IMR-90 (cell line): ENCODE measurements at regions not wholly inside any gene's neighbourhood (a gene's known extent, or its start where the extent isn't known, plus 50 kb on each side); places are given as distances from the start of the nearest gene placed in this dataset.

Experiments
- ATAC-seq: fragments of 200-7000 bp; cut with Tn5 transposase; 2 replicates; pipeline ENCODE4 v1.9.1; 2020; ENCODE audit warnings: low read depth, mild to moderate bottlenecking, moderate library complexity
- BruUV-seq: library from RNA; stranded (reverse); fragments of 400-500 nt; replicated peaks from 2 replicates; lab custom pipeline; 2021; lab: Mats Ljungman, UMichigan
- CTCF ChIA-PET: fragments of 300-600 bp; formaldehyde crosslinking; extraction: SDS; loops from one replicate; lab custom pipeline; 2021; ENCODE audit warnings: antibody characterized with exemption; lab: Yijun Ruan, JAX
- POLR2A ChIA-PET: fragments of 300-600 bp; sonication (Branson Sonifier 250); formaldehyde crosslinking; loops from one replicate; lab custom pipeline; 2022; ENCODE audit warnings: antibody characterized with exemption; ENCODE audit not compliant: unreplicated experiment; lab: Charles Lee
- DNase-seq: peaks from one replicate; pipeline ENCODE4 v3.0.0; 2013
- H2AFZ ChIP-seq: replicated peaks from 2 replicates; pipeline ENCODE3; 2013; ENCODE audit warnings: low read length, mild to moderate bottlenecking; ENCODE audit not compliant: poor library complexity
- H2AK5ac ChIP-seq: 2 replicates; pipeline ENCODE4 v1.6.1; 2013; ENCODE audit warnings: low read depth, low read length, inconsistent platforms
- H2AK9ac ChIP-seq: replicated peaks from 2 replicates; pipeline ENCODE3; 2013; ENCODE audit warnings: mild to moderate bottlenecking, low read depth, low read length, moderate library complexity; ENCODE audit not compliant: poor library complexity
- H2BK120ac ChIP-seq: 2 replicates; pipeline ENCODE4 v1.6.1; 2013; ENCODE audit warnings: low read depth, low read length, inconsistent platforms
- H2BK15ac ChIP-seq: 3 replicates; pipeline ENCODE4 v1.6.1; 2013; ENCODE audit warnings: low read depth, low read length, inconsistent platforms
- H2BK20ac ChIP-seq: 2 replicates; pipeline ENCODE4 v1.6.1; 2013; ENCODE audit warnings: low read depth, mild to moderate bottlenecking, inconsistent platforms, low read length, moderate library complexity
- H2BK5ac ChIP-seq: 2 replicates; pipeline ENCODE4 v1.6.1; 2013; ENCODE audit warnings: mild to moderate bottlenecking, low read depth, low read length, inconsistent platforms; ENCODE audit not compliant: poor library complexity, severe bottlenecking
- H3K14ac ChIP-seq: replicated peaks from 2 replicates; pipeline ENCODE4 v1.6.1; 2013; ENCODE audit warnings: low read depth, low read length, inconsistent platforms
- H3K18ac ChIP-seq: 2 replicates; pipeline ENCODE4 v1.6.1; 2013; ENCODE audit warnings: low read depth, low read length, control low read depth
- H3K23ac ChIP-seq: 2 replicates; pipeline ENCODE4 v1.6.1; 2013; ENCODE audit warnings: low read depth, low read length, inconsistent platforms
- H3K27ac ChIP-seq: 2 replicates; pipeline ENCODE4 v1.5.1; 2013; ENCODE audit warnings: mild to moderate bottlenecking, control low read depth, low read length; ENCODE audit not compliant: insufficient read depth
- H3K27me3 ChIP-seq: 2 replicates; pipeline ENCODE4 v1.6.1; 2013; ENCODE audit warnings: low read length; ENCODE audit not compliant: control insufficient read depth, insufficient read depth
- H3K36me3 ChIP-seq: 2 replicates; pipeline ENCODE4 v1.6.1; 2013; ENCODE audit warnings: low read length, mixed read lengths; ENCODE audit not compliant: control insufficient read depth, insufficient read depth
- H3K4ac ChIP-seq: 2 replicates; pipeline ENCODE4 v1.6.1; 2013; ENCODE audit warnings: low read depth, low read length, inconsistent platforms
- H3K4me1 ChIP-seq: 2 replicates; pipeline ENCODE4 v1.6.1; 2013; ENCODE audit warnings: low read length, mixed read lengths; ENCODE audit not compliant: control insufficient read depth, insufficient read depth
- H3K4me2 ChIP-seq: 2 replicates; pipeline ENCODE4 v1.6.1; 2013; ENCODE audit warnings: low read depth, mild to moderate bottlenecking, control low read depth, low read length, moderate library complexity
- H3K4me3 ChIP-seq: 2 replicates; pipeline ENCODE4 v1.5.1; 2013; ENCODE audit warnings: low read depth, mild to moderate bottlenecking, control low read depth, low read length, moderate library complexity; ENCODE audit not compliant: insufficient read depth
- H3K56ac ChIP-seq: 2 replicates; pipeline ENCODE4 v1.6.1; 2013; ENCODE audit warnings: low read length, inconsistent platforms; ENCODE audit not compliant: insufficient read depth; ENCODE audit errors: extremely low read depth
- H3K79me1 ChIP-seq, 2 experiments: 2 replicates each; pipeline ENCODE4 v1.6.1; 2013; ENCODE audit warnings: low read length in 2 of 2, inconsistent platforms in 1 of 2, low read depth in 1 of 2
- H3K9ac ChIP-seq: 2 replicates; pipeline ENCODE4 v1.6.1; 2013; ENCODE audit warnings: low read depth, low read length, control low read depth
- H3K9me1 ChIP-seq: 2 replicates; pipeline ENCODE4 v1.6.1; 2013; ENCODE audit warnings: low read length, inconsistent platforms; ENCODE audit not compliant: insufficient read depth
- H3K9me3 ChIP-seq: 2 replicates; pipeline ENCODE4 v1.6.1; 2013; ENCODE audit warnings: low read length; ENCODE audit not compliant: control insufficient read depth, insufficient read depth
- H4K20me1 ChIP-seq: 2 replicates; pipeline ENCODE4 v1.6.1; 2013; ENCODE audit warnings: low read length, inconsistent platforms; ENCODE audit not compliant: insufficient read depth
- H4K5ac ChIP-seq: 2 replicates; pipeline ENCODE4 v1.6.1; 2013; ENCODE audit warnings: mild to moderate bottlenecking, low read depth, low read length, control low read depth
- H4K8ac ChIP-seq, 2 experiments: 2 replicates each; pipeline ENCODE4 v1.6.1; 2013; ENCODE audit warnings: low read depth in 2 of 2, low read length in 2 of 2, control low read depth in 1 of 2, inconsistent platforms in 1 of 2
- H4K91ac ChIP-seq: 2 replicates; pipeline ENCODE4 v1.6.1; 2013; ENCODE audit warnings: low read depth, low read length, inconsistent platforms; ENCODE audit not compliant: insufficient read depth
- CEBPB ChIP-seq: IDR thresholded peaks from 2 replicates; pipeline ENCODE4 v1.6.1; 2012; ENCODE audit warnings: low read depth, low read length, improper control_type of control experiment
- FOS ChIP-seq: fragments of 150-350 bp; IDR thresholded peaks from 2 replicates; pipeline ENCODE4 v1.6.1; 2016; ENCODE audit warnings: low read depth, low read length
- MAFK ChIP-seq: IDR thresholded peaks from 2 replicates; pipeline ENCODE4 v1.6.1; 2012; ENCODE audit warnings: low read depth, low read length, improper control_type of control experiment
- MAZ ChIP-seq: IDR thresholded peaks from 2 replicates; pipeline ENCODE4 v1.6.1; 2012; ENCODE audit warnings: low read depth, mild to moderate bottlenecking, low read length, improper control_type of control experiment, moderate library complexity, borderline replicate concordance
- RAD21 ChIP-seq: IDR thresholded peaks from 2 replicates; pipeline ENCODE4 v1.6.1; 2012; ENCODE audit warnings: low read length, improper control_type of control experiment
- RCOR1 ChIP-seq: IDR thresholded peaks from 2 replicates; pipeline ENCODE4 v1.6.1; 2012; ENCODE audit warnings: mild to moderate bottlenecking, low read length, improper control_type of control experiment; ENCODE audit not compliant: insufficient replicate concordance
- RFX5 ChIP-seq: IDR thresholded peaks from 2 replicates; pipeline ENCODE4 v1.8.0; 2012; ENCODE audit warnings: low read depth, mild to moderate bottlenecking, low read length, moderate library complexity
- WGBS, 2 experiments: methylation state at CpG; one replicate each; pipeline versions ENCODE4 v1.1.5 to v1.1.7; 2013; ENCODE audit warnings: missing lambda C conversion rate in 2 of 2; ENCODE audit not compliant: insufficient read length in 1 of 2; ENCODE audit errors: extremely low coverage in 2 of 2; 5-methylcytosine and 5-hydroxymethylcytosine counted together
- dilution Hi-C: fragments of 300-500 bp; cut with HindIII; formaldehyde crosslinking; loops from one replicate; pipeline ENCODE4 v1.14.3; 2018; ENCODE audit warnings: low sequenced_read_pairs; ENCODE audit not compliant: unreplicated experiment
- in situ Hi-C: fragments of 300-500 bp; cut with MboI; formaldehyde crosslinking; loops from 3 replicates; pipeline ENCODE4 v1.14.3; 2019; ENCODE audit warnings: low sequenced_read_pairs, inconsistent platforms, mixed read lengths
- intact Hi-C: fragments of 100-400 bp; cut with micrococcal nuclease; formaldehyde crosslinking; loops from 2 replicates; pipeline ENCODE4 v1.10.0; 2022
- TF ChIP-seq, protein P1 (sequence below): fragments of 150-350 bp; IDR thresholded peaks from 2 replicates; pipeline ENCODE4 v1.6.1; 2016; ENCODE audit warnings: low read depth, mild to moderate bottlenecking, low read length, moderate library complexity, borderline replicate concordance

- Histone ChIP-seq H3K4ac (no peak overlapping the region), H4K91ac (no peak overlapping the region), H3K79me1 (no peaks in the 10 kb centered on the region), H3K4me2 (peak overlapping the region; percentile 52; the same call in 1 of the 2 replicates), H3K9me1 (no peaks in the 10 kb centered on the region), H4K8ac (no peak overlapping the region), H3K36me3 (no peaks in the 10 kb centered on the region), H3K27me3 (no peaks in the 10 kb centered on the region; the same call in 1 of the 2 replicates), H3K18ac (no peak overlapping the region), H2BK15ac (no peak overlapping the region), H3K4me1 (peaks cover 2% of the 10 kb centered on the region; the same call in 1 of the 2 replicates), H2BK20ac (no peak overlapping the region), H3K4me3 (no peak overlapping the region), H4K5ac (no peak overlapping the region), H3K23ac (no peak overlapping the region), H3K27ac (no peak overlapping the region), H3K9ac (no peak overlapping the region), H2AK9ac (no peak overlapping the region), H3K14ac (no peak overlapping the region), H3K56ac (no peak overlapping the region), H2BK5ac (no peak overlapping the region), H2AFZ (no peak overlapping the region), H4K20me1 (no peaks in the 10 kb centered on the region), H2BK120ac (no peak overlapping the region), H2AK5ac (no peak overlapping the region), H3K9me3 (peaks cover 2% of the 10 kb centered on the region; the same call in 1 of the 2 replicates)
- TF ChIP-seq, protein P1, sequence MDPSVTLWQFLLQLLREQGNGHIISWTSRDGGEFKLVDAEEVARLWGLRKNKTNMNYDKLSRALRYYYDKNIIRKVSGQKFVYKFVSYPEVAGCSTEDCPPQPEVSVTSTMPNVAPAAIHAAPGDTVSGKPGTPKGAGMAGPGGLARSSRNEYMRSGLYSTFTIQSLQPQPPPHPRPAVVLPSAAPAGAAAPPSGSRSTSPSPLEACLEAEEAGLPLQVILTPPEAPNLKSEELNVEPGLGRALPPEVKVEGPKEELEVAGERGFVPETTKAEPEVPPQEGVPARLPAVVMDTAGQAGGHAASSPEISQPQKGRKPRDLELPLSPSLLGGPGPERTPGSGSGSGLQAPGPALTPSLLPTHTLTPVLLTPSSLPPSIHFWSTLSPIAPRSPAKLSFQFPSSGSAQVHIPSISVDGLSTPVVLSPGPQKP = no peak
- TF ChIP-seq MAFK = no peak
- no peak for TF ChIP-seq RFX5
- TF ChIP-seq CEBPB = no peak
- TF ChIP-seq RCOR1 = no peak
- no peak for TF ChIP-seq MAZ
- no peak for TF ChIP-seq RAD21
- TF ChIP-seq FOS = no peak
- dilution Hi-C loops = no loop called here
- ChIA-PET POLR2A (no interaction called here), CTCF (no interaction called here)
- intact Hi-C loops = no loop called here
- DNase-seq = peak; percentile 83
- WGBS, 2 experiments = no CpG with 5 or more reads among the region's 8 CpGs
- BruUV-seq = no TSS peak
- in situ Hi-C loops = no loop called here
- peak; percentile 80 for ATAC-seq
Observed at GRCh38 chr2:5561006-5561405, 131.2 kb upstream of the SOX11 start.
